ENCODE measurements at regions not wholly inside any gene's neighbourhood (a gene's known extent, or its start where the extent isn't known, plus 50 kb on each side); places are given as distances from the start of the nearest gene placed in this dataset.

- no peak for DNase-seq (ENCODE audit: low read depth in 2 of 2)
Observed at GRCh38 chr2:71791501-71792135, 338.3 kb downstream of the DYSF start.

GRCh38 chr2:71791061-71791450 lies 337.7 kb downstream of the DYSF start:
- no peak for DNase-seq (ENCODE audit: low read depth in 2 of 2)

GRCh38 chr2:71790226-71791060 lies 337.1 kb downstream of the DYSF start:
- DNase-seq (ENCODE audit: low read depth in 2 of 2), result no peak

GRCh38 chr2:71789556-71790204 lies 336.3 kb downstream of the DYSF start:
- no peak for DNase-seq (ENCODE audit: low read depth in 2 of 2)

GRCh38 chr2:71788601-71789240 lies 335.4 kb downstream of the DYSF start:
- no peak for DNase-seq (ENCODE audit: low read depth in 2 of 2)

GRCh38 chr2:71788186-71788525 lies 334.8 kb downstream of the DYSF start:
- DNase-seq (ENCODE audit: low read depth in 2 of 2), result no peak

GRCh38 chr2:71787476-71788185 lies 334.3 kb downstream of the DYSF start:
- DNase-seq (ENCODE audit: low read depth in 2 of 2), result no peak

- no peak for DNase-seq (ENCODE audit: low read depth in 2 of 2)
Observed at GRCh38 chr2:71787108-71787415, 333.7 kb downstream of the DYSF start.

- no peak for DNase-seq (ENCODE audit: low read depth in 2 of 2)
Observed at GRCh38 chr2:71786291-71787107, 333.1 kb downstream of the DYSF start.

- no peak for DNase-seq (ENCODE audit: low read depth in 2 of 2)
Observed at GRCh38 chr2:71785516-71785981, 332.2 kb downstream of the DYSF start.

- DNase-seq (ENCODE audit: low read depth in 2 of 2), result no peak
Observed at GRCh38 chr2:71784734-71785511, 331.6 kb downstream of the DYSF start.

- DNase-seq (ENCODE audit: low read depth in 2 of 2), result no peak
Observed at GRCh38 chr2:71783815-71784214, 330.5 kb downstream of the DYSF start.

- DNase-seq (ENCODE audit: low read depth in 2 of 2), result no peak
Observed at GRCh38 chr2:71783215-71783614, 329.9 kb downstream of the DYSF start.

GRCh38 chr2:71782323-71782722 lies 329.0 kb downstream of the DYSF start:
- DNase-seq (ENCODE audit: low read depth in 2 of 2), result no peak

- no peak for DNase-seq (ENCODE audit: low read depth in 2 of 2)
Observed at GRCh38 chr2:71781695-71782228, 328.4 kb downstream of the DYSF start.

- DNase-seq (ENCODE audit: low read depth in 2 of 2), result no peak
Observed at GRCh38 chr2:71780162-71780561, 326.8 kb downstream of the DYSF start.

GRCh38 chr2:71779774-71780105 lies 326.4 kb downstream of the DYSF start:
- no peak for DNase-seq (ENCODE audit: low read depth in 2 of 2)

GRCh38 chr2:71778936-71779773 lies 325.8 kb downstream of the DYSF start:
- no peak for DNase-seq (ENCODE audit: low read depth in 2 of 2)

GRCh38 chr2:71778514-71778913 lies 325.2 kb downstream of the DYSF start:
- DNase-seq (ENCODE audit: low read depth in 2 of 2), result no peak
